Upper lobe of left lung (tissue), 4 donors: ENCODE measurements at regions not wholly inside any gene's neighbourhood (a gene's known extent, or its start where the extent isn't known, plus 50 kb on each side); places are given as distances from the start of the nearest gene placed in this dataset.

Experiments used
- CTCF ChIP-seq, 6 experiments: fragments of 450-650 bp in 4 of 6; fragments of 200-600 bp in 2 of 6; sonication (generic) in 2 of 6; IDR thresholded peaks; one replicate each; pipeline ENCODE4 v1.5.1; 2016 to 2019; ENCODE audit warnings: antibody characterized with exemption in 6 of 6
- POLR2A ChIP-seq, 4 donors: fragments of 450-650 bp; IDR thresholded peaks; one replicate each; pipeline ENCODE4 v1.5.1; 2016 to 2017; ENCODE audit warnings: antibody characterized with exemption in 4 of 4, mild to moderate bottlenecking in 2 of 4

GRCh38 chr18:43772907-43773306, 495.6 kb upstream of the SYT4 start:
- no peak for TF ChIP-seq CTCF (IDR thresholded peaks at IDR 0.05)
- no peak for TF ChIP-seq POLR2A (IDR thresholded peaks at IDR 0.05)
